Gastroesophageal sphincter (tissue), 3 donors: ENCODE measurements at regions not wholly inside any gene's neighbourhood (a gene's known extent, or its start where the extent isn't known, plus 50 kb on each side); places are given as distances from the start of the nearest gene placed in this dataset.

Experiments
- EP300 ChIP-seq: sonication (generic); formaldehyde crosslinking; IDR thresholded peaks from one replicate; pipeline ENCODE4 v1.6.1; 2017; ENCODE audit warnings: antibody characterized with exemption, mild to moderate bottlenecking
- POLR2A ChIP-seq, 2 donors: fragments of 450-650 bp; IDR thresholded peaks; one replicate each; pipeline ENCODE4 v1.6.1; 2017; ENCODE audit warnings: antibody characterized with exemption in 2 of 2, mild to moderate bottlenecking in 2 of 2, moderate library complexity in 1 of 2
- POLR2AphosphoS5 ChIP-seq: sonication (generic); formaldehyde crosslinking; IDR thresholded peaks from one replicate; pipeline ENCODE4 v1.6.1; 2017; ENCODE audit warnings: antibody characterized with exemption
- TF ChIP-seq, protein P1 (sequence below), 4 experiments: fragments of 200-600 bp in 2 of 4; fragments of 450-650 bp in 2 of 4; sonication (generic) in 1 of 4; IDR thresholded peaks; one replicate each; pipeline ENCODE4 v1.5.1; 2017 to 2019; ENCODE audit warnings: antibody characterized with exemption in 4 of 4, mild to moderate bottlenecking in 2 of 4, moderate library complexity in 2 of 4

DNA sequence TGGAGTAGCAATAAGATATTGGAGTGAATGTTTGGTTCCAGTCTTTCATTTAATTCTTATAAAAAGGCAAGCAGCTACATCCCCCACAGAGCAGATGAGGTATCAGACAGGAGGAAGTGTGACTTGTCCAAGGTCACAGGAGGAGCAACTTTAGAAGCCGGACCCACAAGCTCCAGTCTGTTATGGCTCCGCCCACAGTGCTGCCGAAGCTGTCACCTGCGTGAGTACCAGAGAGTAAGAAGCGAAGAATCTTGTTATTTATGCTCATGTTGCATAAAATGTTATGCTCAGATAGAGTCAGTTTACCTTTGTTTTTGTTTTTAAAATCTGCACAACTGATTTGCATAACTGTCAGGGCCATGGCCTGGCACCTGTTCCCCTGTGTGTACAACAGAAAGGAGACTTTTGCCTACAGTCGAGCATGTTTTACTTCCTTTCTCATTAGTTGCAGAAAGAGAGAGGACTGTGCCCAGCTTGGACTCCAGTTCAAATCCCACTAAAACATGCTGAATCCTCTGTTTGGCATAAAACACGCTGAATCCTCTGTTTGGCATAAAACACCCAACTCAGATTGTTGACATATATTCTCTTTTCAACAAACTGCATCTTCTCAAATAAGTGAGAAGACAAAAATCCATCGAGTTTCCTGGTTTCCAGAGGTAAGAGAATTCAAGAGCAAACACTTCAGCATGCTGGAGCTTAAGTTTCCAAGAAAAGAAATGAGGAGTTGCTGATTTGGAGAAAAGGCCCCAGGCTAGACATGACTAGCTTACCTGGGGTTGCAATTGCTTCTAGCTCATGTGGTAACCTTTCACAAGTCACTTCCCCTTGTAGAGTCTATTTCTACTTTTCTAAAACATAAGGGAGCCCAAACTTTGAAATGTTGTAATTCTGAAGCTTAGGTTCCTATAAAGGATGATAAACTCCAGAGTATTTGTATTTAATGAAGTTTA is 409.8 kb upstream of the ZMIZ1 start:
- TF ChIP-seq, protein P1, sequence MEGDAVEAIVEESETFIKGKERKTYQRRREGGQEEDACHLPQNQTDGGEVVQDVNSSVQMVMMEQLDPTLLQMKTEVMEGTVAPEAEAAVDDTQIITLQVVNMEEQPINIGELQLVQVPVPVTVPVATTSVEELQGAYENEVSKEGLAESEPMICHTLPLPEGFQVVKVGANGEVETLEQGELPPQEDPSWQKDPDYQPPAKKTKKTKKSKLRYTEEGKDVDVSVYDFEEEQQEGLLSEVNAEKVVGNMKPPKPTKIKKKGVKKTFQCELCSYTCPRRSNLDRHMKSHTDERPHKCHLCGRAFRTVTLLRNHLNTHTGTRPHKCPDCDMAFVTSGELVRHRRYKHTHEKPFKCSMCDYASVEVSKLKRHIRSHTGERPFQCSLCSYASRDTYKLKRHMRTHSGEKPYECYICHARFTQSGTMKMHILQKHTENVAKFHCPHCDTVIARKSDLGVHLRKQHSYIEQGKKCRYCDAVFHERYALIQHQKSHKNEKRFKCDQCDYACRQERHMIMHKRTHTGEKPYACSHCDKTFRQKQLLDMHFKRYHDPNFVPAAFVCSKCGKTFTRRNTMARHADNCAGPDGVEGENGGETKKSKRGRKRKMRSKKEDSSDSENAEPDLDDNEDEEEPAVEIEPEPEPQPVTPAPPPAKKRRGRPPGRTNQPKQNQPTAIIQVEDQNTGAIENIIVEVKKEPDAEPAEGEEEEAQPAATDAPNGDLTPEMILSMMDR (IDR thresholded peaks at IDR 0.05), result no peak
- TF ChIP-seq POLR2AphosphoS5 (no peak), POLR2A (IDR thresholded peaks at IDR 0.05) (no peak), EP300 (no peak)
